Right ventricle myocardium superior (tissue), 1 donor: ENCODE measurements at regions not wholly inside any gene's neighbourhood (a gene's known extent, or its start where the extent isn't known, plus 50 kb on each side); places are given as distances from the start of the nearest gene placed in this dataset.
"Not testable (repeated sequence)": the region's sequence is repeated elsewhere in the genome, so short reads cannot be mapped to it uniquely, and the experiment has no call there.

Experiments
- ATAC-seq: fragments of 200-7000 bp; cut with Tn5 transposase; one replicate; pipeline ENCODE4 v1.9.1; 2020; ENCODE audit warnings: mild to moderate bottlenecking; ENCODE audit not compliant: poor library complexity
- DNase-seq: peaks from one replicate; pipeline ENCODE4 v3.0.0-alpha.2; 2020
- intact Hi-C: fragments of 100-400 bp; cut with DNase I; formaldehyde crosslinking; loops from one replicate; pipeline ENCODE4 v1.11.2; 2022
- donor health status: DM: no; HTN: yes; CAD: no; lungs with severe emphysema.

DNA sequence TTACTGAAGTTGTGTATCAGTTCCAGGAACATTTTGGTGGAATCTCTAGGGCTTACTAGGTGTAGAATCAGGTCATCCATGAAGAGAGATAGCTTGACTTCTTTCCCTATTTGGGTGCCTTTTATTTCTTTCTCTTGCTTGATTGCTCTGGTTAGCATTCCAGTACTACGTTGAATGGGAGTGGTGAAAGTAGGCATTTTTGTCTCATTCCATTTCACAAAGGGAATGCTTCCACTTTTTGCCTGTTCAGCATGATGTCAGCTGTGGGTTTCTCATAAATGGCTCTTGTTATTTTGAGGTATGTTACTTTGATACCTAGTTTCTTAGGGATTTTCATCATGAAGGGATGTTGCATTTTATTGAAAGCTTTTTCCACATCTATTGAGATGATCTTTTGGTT, 195.3 kb downstream of the MOXD1 start:
- intact Hi-C loops, result no loop called here
- DNase-seq, result no peak
- no peak for ATAC-seq

DNA sequence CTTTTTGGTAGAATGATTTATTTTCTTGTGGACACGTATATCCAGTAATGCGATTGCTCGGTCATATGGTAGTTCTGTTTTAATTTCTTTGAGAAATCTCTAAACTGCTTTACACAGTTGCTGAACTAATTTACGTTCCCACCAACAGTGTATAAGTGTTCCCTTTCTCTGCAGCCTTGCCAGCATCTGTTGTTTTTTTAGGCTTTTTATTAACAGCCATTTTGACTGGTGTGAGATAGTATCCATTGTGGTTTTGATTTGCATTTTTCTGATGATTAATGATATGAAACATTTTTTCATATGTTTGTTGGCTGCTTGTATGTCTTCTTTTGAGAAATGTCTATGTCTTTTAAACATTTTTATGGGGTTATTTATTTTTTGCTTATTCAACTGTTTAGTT, 196.7 kb downstream of the MOXD1 start:
- ATAC-seq (no peak), DNase-seq (no peak)
- intact Hi-C loops, result no loop called here

DNA sequence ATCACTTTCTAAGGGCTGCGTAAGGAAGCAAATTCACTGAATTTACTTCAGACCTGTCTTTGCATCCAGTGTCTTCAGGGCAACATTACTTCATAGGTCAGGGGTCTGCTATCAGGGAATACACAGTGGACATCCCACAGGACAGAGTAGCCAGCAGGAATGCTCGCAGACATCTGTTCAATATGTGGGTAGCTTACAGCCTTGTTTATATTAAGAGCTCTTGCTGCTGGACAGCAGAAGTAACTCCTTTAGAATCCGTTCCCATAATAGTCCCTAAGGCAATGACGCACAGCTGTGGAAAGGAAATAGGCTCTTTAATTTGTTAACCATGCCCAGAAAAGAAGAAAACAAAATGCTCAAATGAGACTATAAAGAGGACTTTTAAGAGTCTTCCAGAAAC, 198.7 kb downstream of the MOXD1 start:
- DNase-seq, result no peak
- peak; percentile 94 for ATAC-seq
- intact Hi-C loops, result no loop called here

DNA sequence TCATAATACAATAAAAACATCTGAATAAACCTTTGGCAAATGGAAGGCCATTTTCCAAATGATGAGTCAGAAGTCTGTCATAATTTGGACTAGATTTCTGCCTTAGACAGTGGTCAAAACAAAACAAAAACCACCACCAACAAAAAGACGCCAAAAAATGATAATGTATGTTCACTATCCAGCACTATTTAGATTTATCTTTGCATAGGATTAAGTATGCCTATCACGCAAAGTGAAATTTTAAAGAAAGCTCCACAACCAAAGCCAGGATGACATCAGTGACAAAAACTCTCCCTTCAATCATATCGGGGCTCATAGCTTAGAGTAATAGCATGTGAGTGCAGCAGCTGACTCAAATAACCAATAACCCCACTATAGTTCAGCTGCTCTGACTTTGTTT, 201.9 kb downstream of the MOXD1 start:
- ATAC-seq (no peak), DNase-seq (no peak)
- intact Hi-C loops, result no loop called here

DNA sequence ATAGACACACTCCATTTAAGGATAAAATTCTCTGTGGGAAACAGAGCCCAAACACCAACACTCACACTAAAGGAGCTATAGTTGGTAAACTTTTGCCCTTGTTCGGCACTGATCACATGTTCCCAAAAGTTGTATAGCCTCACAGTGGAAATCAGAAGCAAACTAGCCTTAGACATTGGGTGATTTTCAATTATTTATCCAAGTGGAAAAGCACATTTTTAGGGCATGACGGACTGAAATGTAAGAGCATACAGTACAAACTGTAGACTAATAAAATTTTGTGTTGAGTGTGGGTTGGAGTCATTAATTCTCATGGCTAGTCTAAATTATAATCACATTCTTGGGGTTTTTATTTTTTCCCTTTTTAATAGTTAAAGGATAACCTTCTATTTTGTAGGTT, 202.4 kb downstream of the MOXD1 start:
- DNase-seq, result no peak
- intact Hi-C loops, result no loop called here
- no peak for ATAC-seq

DNA sequence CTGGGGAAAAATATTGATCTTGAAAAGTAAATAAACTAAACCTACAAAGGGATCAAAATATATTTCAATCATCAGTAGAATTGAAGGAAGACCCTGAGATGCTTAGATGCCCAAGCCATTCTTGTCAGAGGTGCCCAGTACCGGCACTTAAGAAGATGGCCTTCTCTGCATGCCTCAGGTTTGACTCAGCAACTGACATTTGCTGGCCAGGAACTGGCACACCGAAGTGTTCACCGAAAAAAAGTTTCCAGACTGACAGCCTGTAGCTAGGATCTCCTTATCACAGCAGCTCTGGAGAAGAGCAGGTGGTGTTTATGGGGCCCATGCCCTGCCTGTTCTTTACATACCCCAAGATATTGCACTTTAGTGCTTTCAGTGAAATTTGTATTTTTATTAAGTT, 203.2 kb downstream of the MOXD1 start:
- DNase-seq, result no peak
- no peak for ATAC-seq
- intact Hi-C loops, result no loop called here

DNA sequence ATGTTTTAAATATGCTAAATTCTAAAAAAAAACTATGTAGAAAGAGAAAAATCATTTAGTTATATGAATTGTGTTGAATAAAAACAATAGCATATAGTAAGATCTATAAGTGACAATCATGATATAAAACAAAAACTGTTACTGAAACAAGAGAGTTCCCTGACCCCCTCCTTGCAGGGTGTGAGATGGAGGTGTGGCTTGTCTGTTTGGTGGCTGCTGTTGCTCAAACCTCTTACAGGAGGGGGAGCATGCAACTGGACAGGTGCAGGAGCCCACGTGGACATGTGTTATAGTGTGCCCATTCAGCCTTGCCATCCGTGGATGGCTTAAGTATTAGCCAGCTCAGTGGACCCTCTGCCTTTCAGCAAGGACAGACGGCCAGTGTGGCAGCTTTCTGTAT, 206.7 kb downstream of the MOXD1 start:
- DNase-seq (no peak), ATAC-seq (no peak)
- intact Hi-C loops, result no loop called here

DNA sequence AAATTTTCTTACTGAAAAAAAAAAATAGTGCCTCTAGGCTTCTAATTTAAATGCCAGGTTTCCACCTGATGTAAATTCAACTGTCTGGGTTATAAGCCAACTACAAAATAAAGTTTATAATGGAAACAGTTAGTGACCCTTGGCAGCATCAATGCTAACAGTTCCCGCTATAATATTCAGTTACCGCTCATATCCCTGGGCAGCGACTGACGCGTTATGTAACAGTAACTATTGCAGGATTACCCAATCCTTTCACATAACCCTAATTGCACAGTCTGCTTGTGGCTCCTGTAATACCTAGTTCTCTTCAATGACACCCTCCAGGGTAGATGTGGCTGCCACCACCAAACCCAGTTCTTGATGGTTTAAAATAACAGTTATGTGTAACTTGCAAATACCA, 208.6 kb downstream of the MOXD1 start:
- intact Hi-C loops, result no loop called here
- ATAC-seq, result no peak
- no peak for DNase-seq

DNA sequence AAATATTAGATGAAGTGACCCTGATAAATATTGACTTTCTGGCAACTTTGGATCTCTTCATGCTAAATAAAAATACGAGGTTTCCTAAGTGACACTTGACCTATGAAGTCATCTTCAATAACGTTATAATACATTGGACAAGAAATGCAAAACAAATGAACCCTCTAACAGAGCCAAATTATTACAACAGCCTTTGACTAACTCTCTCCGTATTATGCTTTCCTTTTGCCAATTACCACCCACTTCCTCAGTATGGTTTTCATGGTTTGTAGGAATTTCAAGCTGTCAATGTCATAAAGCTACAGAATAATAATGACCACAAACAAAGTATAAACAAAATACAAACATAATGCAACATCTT, 210.5 kb downstream of the MOXD1 start:
- peak; percentile 67 for ATAC-seq
- intact Hi-C loops, result no loop called here
- DNase-seq, result no peak

DNA sequence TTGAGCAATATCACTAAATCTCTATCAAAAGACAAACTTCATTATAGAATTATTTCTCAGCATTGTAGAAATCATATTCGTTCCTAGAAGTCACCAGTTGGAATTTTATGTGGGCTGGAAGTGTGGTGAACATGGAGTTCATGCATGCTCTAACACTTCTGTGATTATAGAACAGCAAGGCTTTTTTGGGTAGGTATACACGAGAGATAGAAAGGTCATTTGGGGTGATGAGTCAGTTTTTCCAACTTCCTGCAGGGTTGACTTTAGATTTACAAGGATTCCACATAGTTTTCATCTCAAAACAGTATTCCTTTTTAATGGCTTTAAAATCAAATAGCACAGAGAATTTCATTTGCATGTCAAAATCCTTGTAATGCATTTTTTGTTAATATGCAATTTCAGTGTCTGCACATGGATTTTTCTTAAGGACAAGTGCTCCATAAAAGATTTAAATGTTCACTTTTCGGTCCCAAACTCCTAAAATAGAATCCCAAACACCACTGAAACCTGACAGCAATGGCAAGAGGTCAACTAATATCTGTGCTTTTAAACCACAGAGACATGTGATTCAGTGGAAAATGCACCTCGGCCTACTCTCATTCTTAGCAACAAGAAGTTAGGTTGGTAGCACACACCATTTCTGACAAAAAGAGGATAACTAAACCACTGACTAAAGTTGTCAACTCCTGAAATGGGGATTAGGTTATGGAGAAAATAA, 211.0 kb downstream of the MOXD1 start:
- DNase-seq (no peak), ATAC-seq (no peak)
- intact Hi-C loops, result no loop called here

DNA sequence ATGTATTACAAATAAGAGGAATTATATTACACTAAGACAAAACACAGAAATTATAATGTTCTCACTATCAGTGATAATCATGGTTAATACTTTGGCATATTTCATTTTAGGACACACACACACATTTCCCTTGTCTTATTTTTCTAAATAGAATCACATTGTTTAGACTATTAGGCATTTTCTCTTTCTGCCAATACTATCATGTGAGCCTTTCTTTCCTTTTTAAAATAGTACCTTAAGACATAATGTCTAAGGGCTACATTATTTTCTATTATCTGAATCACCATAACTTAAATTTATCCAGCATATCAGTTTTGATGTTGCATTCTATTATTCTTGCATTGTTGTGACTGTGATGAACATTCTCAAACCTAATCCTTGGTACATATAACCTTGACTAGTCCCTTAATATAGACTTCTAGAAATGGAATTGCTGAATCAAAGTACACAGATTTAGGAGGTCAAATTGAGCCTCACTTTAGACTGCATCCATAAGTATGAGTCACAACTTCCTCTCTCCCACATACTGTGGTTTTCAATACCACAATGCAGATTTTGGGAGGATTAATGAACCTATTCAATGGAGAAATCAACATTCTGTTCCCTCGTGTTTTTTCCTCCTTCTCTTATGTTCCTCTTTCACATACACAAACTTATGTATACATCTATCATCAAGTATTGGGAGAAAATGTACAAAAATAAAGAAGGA, 212.6 kb downstream of the MOXD1 start:
- DNase-seq, result no peak
- intact Hi-C loops, result no loop called here

DNA sequence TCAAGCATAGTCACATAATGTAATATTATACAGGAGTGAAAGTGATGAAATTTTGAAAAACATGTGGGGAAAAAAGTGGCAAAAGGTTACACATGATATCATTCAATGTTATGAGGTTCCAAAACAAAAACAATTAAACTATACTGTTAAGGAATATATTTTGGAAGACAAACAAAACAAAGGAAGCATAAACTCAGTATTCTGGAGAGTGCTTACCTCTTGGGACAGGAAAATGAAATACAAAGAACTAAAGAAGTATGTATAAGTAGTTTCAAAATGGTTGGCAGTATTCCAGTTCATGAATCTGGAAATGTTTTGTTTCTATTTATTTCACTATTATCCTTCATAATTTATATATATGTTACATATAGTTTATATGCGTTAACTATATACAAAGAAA, 213.5 kb downstream of the MOXD1 start:
- no peak for DNase-seq
- ATAC-seq, result no peak
- intact Hi-C loops, result no loop called here

More for the DNA sequence above, 212.6 kb downstream of the MOXD1 start:
- ATAC-seq, result no peak

DNA sequence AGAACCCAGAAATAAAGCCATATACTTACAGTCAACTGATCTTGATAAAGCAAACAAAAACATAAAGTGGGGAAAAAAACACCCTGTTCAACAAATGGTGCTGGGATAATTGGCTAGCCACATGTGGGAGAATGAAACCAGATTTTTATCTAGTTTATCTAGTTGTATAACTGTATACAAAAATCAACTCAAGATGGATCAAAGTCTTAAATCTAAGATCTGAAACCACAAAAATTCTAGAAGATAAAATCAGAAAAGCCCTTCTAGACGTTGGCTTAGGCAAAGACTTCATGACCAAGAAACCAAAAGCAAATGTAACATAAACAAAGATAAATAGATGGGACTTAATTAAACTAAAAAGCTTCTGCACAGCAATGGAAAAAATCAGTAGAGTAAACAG, 216.3 kb downstream of the MOXD1 start:
- ATAC-seq, DNase-seq, intact Hi-C loops: not testable (repeated sequence)

DNA sequence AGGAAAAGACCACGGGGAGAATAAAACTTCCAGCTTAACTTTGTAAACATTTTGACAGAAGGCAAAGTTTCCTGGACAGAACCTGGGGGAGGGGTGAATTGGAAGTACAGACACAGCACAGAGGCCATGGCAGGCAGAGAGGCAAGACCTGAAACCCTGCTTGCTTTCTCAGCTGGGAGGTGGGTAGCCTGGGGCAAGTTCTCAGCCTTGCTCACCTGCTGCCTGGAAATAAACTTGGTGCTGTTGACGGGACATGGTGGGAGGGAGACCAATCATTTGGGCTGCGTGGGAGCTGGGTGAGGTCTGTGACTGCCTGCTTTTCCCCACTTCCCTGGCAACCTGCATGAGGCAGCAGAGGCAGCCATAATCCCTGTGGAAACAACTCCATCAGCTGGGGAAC, 221.3 kb downstream of the MOXD1 start:
- intact Hi-C loops, result no loop called here
- ATAC-seq (no peak), DNase-seq (no peak)

DNA sequence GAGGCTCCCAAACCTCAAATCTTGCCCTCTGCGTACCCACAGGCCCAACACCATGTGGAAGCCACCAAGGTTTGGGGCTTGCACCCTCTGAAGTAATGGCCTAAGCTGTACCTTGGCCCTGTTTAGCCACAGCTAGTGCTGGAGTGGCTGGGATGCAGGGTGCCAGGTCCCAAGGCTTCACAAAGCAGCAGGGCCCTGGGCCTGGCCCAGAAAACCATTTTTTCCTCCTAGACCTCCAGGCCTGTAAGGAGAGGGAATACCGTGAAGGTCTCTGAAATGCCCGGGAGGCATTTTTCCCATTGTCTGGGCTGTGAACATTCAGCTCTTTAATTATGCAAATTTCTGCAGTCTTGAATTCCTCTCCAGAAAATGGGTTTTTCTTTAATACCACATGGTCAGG, 223.7 kb upstream of the CCN2 start:
- no peak for ATAC-seq
- intact Hi-C loops, result no loop called here
- no peak for DNase-seq

DNA sequence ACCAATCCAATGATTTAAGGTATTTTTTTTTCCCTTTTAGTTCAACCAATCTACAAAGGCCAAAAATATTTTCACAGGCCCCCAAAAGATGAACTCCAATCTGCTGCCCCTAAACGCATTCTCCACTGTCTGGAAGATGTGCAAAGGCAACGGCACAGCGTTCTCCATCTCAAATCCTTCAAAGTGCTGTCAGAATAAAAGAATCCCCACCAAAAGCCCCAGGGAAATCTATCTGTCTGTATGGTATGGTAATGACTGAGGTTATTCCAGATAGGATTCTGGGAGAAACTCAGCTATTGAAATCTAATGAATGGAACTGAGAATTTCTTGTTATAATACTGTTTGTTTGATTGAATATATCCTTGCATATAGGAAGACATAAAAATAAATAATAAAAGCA, 217.8 kb upstream of the CCN2 start:
- DNase-seq (no peak), ATAC-seq (no peak)
- intact Hi-C loops, result no loop called here

DNA sequence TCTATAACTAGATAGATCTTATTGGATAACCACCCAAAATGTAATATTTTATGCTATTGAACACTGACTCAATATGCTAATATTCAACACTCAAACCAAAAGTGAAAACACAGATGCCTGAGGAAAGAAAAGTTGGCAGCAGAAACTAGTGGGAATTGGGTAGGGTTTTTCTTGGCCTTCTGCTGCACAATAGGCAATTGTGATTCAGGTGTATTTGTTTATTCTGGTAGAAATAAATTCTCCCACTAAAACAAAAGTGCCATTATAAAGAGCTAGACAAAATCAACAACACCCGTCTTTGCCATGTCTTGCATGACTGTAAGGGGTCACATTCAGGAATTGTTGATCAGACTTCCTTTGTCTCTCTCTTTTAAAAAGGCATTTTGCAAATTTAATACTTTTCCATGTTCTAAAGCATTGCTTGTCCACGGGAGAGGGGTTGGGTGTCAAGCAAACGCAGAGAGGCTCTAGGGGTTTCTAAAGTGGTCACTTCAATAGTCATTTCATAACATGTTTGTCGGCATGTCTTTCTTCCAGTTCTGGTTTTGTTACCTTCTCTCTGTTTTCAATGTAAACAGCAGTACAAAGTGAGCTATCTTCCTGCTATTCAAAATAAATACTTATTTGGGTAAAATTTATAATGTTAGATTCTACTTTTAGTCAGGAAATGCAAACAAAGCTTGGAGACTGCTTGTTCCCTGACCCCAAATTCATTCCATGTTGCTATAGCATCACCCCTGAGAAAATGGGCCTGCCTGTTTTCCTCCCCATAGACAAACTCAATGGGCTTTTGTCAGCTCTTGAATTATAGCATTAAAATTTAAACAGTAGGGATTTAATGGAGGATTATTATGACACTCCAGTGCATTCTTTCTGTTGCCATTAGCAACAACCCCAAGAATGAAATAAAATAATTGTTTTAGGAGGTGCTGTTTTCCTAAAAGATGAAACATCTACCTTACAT, 217.0 kb upstream of the CCN2 start:
- intact Hi-C loops, result no loop called here
- ATAC-seq, result no peak
- no peak for DNase-seq

DNA sequence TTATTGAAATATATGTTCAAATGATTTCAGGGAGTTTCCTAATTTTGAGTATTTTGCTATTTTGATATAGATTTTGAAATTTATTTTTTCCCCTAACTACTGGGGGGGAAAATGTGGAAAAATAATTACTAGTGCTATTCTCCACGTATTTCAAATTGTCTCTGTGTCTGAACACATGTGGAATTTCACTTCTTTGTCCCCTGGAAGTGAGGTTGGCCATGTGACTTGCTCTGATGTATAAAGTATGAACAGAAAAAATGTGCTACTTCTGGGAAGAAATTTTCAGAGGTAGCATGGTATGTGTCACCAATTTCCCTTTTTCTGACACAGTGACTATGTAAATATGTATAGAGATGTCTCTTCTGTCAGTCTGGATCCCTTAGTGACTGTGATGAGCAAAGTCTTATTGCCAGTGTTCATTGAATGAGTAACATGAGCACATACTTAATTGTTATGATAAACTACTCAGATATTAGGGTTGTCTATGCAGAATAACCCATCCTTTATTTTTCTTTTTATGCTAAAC, 215.4 kb upstream of the CCN2 start:
- intact Hi-C loops, result no loop called here
- no peak for DNase-seq
- ATAC-seq, result no peak

DNA sequence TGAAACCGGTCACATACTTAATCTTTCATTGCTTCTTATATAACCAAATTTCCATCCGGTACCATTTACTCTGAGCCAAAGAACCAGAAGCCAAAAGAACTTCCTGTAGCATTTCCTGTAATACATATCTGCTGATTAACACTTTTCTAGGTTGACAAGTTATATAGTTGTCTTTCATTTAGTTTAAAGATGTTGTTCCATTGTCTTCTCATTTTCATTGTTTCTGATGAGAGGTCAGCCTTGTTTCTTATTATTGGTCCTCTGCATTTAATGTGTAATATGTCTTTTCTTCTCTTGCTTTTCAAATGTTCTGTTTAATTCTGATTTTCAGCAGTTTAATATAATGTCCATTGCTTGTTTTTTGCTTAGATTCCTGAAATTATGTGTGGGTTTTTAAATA, 214.5 kb upstream of the CCN2 start:
- intact Hi-C loops, result no loop called here
- no peak for DNase-seq

More for the DNA sequence above, 214.5 kb upstream of the CCN2 start:
- ATAC-seq, result no peak
